ENCODE measurements at regions not wholly inside any gene's neighbourhood (a gene's known extent, or its start where the extent isn't known, plus 50 kb on each side); places are given as distances from the start of the nearest gene placed in this dataset.
A peak's percentile ranks its signal among the peaks of the same experiment; 100 is the strongest.

GRCh38 chr16:50858877-50859627 lies 117.2 kb downstream of the CYLD start:
- WGBS, 2 donors = 89 to 92% methylated on average over 8 to 10 of the region's 10 CpGs
- no peak for TF ChIP-seq EP300 (IDR thresholded peaks at IDR 0.05)
- TF ChIP-seq CTCF (IDR thresholded peaks at IDR 0.05) = no peak
- TF ChIP-seq POLR2A (IDR thresholded peaks at IDR 0.05) = no peak

GRCh38 chr16:50858376-50858775 lies 116.5 kb downstream of the CYLD start:
- no peak for TF ChIP-seq POLR2A (IDR thresholded peaks at IDR 0.05)
- Histone ChIP-seq H3K36me3 (no peaks in the 10 kb centered on the region), H3K27ac (no peak overlapping the region), H3K27me3 (no peaks in the 10 kb centered on the region), H3K4me1 (peaks cover 0 to 12% (median 3%) of the 10 kb centered on the region in 4 donors), H3K4me3 (no peak overlapping the region), H3K9me3 (peaks cover 0 to 15% (median 0%) of the 10 kb centered on the region in 4 donors)
- no peak for DNase-seq (ENCODE audit: low spot score in 2 of 2)
- 70 to 79% methylated on average over 6 of the region's 6 CpGs for WGBS, 2 donors

More at GRCh38 chr16:50858877-50859627, 117.2 kb downstream of the CYLD start:
- Histone ChIP-seq H3K4me1 (peaks cover 0 to 12% (median 3%) of the 10 kb centered on the region in 4 donors), H3K9me3 (peaks cover 0 to 15% (median 0%) of the 10 kb centered on the region in 4 donors), H3K36me3 (no peaks in the 10 kb centered on the region), H3K4me3 (no peak overlapping the region), H3K27me3 (no peaks in the 10 kb centered on the region), H3K27ac (no peak overlapping the region)
- DNase-seq (ENCODE audit: low spot score in 2 of 2) = no peak

DNA sequence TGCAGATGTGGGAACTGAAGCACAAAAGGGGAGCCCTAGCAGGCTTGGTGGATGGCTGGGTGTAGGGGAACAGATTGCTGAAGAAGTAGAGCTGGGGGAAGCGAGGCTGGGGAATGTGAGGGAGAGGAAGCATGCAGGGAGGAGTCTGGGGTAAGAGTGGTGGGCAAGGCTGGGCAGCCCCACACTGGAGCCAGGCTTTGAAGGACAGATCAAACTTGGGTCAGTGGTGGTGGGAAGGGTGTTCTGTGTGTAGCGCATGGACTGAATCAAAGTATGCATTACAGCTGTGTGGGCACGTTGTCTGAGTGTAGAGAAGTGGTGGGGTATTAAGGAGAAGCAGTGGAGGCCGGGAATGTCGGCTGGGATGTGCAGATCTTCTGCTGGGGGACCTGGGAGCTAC lies 116.0 kb downstream of the CYLD start:
- WGBS, 2 donors = 83% methylated on average over 5 of the region's 5 CpGs
- peaks cover 0 to 12% (median 3%) of the 10 kb centered on the region in 4 donors for H3K4me1 ChIP-seq

DNA sequence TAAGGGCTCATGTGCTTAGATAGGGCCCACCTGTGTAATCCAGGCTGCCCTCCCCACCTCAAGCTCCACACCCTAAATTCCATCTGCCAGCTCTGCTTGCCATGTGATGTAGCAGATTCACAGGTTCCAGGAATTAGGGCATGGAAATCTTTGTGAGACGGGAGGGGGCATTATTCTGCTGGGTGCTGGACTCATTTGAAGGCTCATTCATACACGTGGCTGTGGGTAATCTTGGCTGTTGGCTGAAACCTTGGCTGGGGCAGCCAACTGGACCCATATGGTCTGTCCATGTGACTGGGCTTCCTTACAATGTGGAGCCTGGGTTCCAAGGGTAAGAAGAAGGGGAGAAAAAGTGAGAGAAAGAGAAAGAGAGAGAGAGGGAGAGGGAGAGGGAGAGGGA lies 115.1 kb downstream of the CYLD start:
- Histone ChIP-seq H3K4me1 (peaks cover 0 to 9% (median 3%) of the 10 kb centered on the region in 4 donors), H3K4me3 (no peak overlapping the region), H3K27me3 (no peaks in the 10 kb centered on the region), H3K9me3 (peaks cover 0 to 15% (median 0%) of the 10 kb centered on the region in 4 donors), H3K36me3 (no peaks in the 10 kb centered on the region), H3K27ac (no peak overlapping the region)
- DNase-seq (ENCODE audit: low spot score in 2 of 2) = no peak
- TF ChIP-seq EP300 (IDR thresholded peaks at IDR 0.05) = no peak
- TF ChIP-seq CTCF (IDR thresholded peaks at IDR 0.05) = no peak
- TF ChIP-seq POLR2A (IDR thresholded peaks at IDR 0.05) = no peak
- 63 to 70% methylated on average over 2 of the region's 2 CpGs for WGBS, 2 donors

More for the DNA sequence above, 116.0 kb downstream of the CYLD start:
- Histone ChIP-seq H3K27me3 (no peaks in the 10 kb centered on the region), H3K9me3 (peaks cover 0 to 15% (median 0%) of the 10 kb centered on the region in 4 donors), H3K4me3 (no peak overlapping the region), H3K36me3 (no peaks in the 10 kb centered on the region), H3K27ac (no peak overlapping the region)
- no peak for DNase-seq (ENCODE audit: low spot score in 2 of 2)
- no peak for TF ChIP-seq CTCF (IDR thresholded peaks at IDR 0.05)
- no peak for TF ChIP-seq EP300 (IDR thresholded peaks at IDR 0.05)
- no peak for TF ChIP-seq POLR2A (IDR thresholded peaks at IDR 0.05)

DNA sequence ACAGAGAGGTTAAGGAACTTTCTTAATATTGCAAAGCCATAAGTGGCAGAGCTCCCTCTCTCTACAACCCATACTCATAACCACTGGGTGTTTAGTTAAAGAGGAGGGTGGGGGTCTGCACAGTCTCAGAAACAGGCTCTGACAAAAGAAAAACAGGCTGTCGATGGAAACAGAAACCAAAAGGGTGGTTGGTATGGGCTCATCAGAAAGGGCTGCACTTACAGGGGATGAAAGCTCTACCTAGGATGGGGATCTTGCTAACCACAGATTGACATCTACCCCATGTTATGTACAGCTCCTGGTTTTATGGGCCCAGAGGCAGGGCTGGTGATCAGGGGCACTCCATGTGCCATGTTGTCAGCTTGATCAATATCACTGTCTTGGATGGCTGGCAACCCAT lies 111.4 kb downstream of the CYLD start:
- Histone ChIP-seq H3K4me1 (no peaks in the 10 kb centered on the region), H3K9me3 (peaks cover 0 to 15% (median 0%) of the 10 kb centered on the region in 4 donors), H3K27ac (no peak overlapping the region), H3K36me3 (no peaks in the 10 kb centered on the region), H3K27me3 (no peaks in the 10 kb centered on the region), H3K4me3 (no peak overlapping the region)
- TF ChIP-seq CTCF (IDR thresholded peaks at IDR 0.05) (no peak), POLR2A (IDR thresholded peaks at IDR 0.05) (no peak), EP300 (IDR thresholded peaks at IDR 0.05) (no peak)
- DNase-seq (ENCODE audit: low spot score in 2 of 2) = no peak
- 88 to 90% methylated on average over 1 of the region's 1 CpG for WGBS, 2 donors

Small RNAs in the stretch of these regions (small RNA-seq; reads per million reads assigned to genes)
- gene RNA5SP426 = 13.0 reads per million, percentile 91 among the genes with 10 or more reads in this experiment

Data from tibial nerve (tissue), 4 donors.